ENCODE measurements at regions not wholly inside any gene's neighbourhood (a gene's known extent, or its start where the extent isn't known, plus 50 kb on each side); places are given as distances from the start of the nearest gene placed in this dataset.
A peak's percentile ranks its signal among the peaks of the same experiment; 100 is the strongest.

GRCh38 chr10:9819756-9820494 lies 1197.7 kb upstream of the CELF2 start:
- no peak for TF ChIP-seq CTCF (IDR thresholded peaks at IDR 0.05; ENCODE audit: insufficient read depth, low read depth, low read length)

GRCh38 chr10:9823268-9823930 lies 1194.3 kb upstream of the CELF2 start:
- peak; percentile 3 for DNase-seq (ENCODE audit: low read depth)
- H3K4me3 ChIP-seq (ENCODE audit: low read depth, low read length), result no peak overlapping the region

More at GRCh38 chr10:9819756-9820494, 1197.7 kb upstream of the CELF2 start:
- DNase-seq (ENCODE audit: low read depth), result no peak
- H3K4me3 ChIP-seq (ENCODE audit: low read depth, low read length), result no peak overlapping the region

GRCh38 chr10:9824631-9825071 lies 1193.0 kb upstream of the CELF2 start:
- TF ChIP-seq CTCF (IDR thresholded peaks at IDR 0.05; ENCODE audit: insufficient read depth, low read depth, low read length), result no peak
- no peak overlapping the region for H3K4me3 ChIP-seq (ENCODE audit: low read depth, low read length)
- no peak for DNase-seq (ENCODE audit: low read depth)

More at GRCh38 chr10:9823268-9823930, 1194.3 kb upstream of the CELF2 start:
- TF ChIP-seq CTCF (IDR thresholded peaks at IDR 0.05; ENCODE audit: insufficient read depth, low read depth, low read length), result no peak

- TF ChIP-seq CTCF (IDR thresholded peaks at IDR 0.05; ENCODE audit: insufficient read depth, low read depth, low read length), result no peak
- DNase-seq (ENCODE audit: low read depth), result peak; percentile 41
- H3K4me3 ChIP-seq (ENCODE audit: low read depth, low read length), result no peak overlapping the region
Measured at GRCh38 chr10:9825491-9826018, 1192.1 kb upstream of the CELF2 start.

GRCh38 chr10:9828110-9828509 lies 1189.6 kb upstream of the CELF2 start:
- no peak for DNase-seq (ENCODE audit: low read depth)
- TF ChIP-seq CTCF (IDR thresholded peaks at IDR 0.05; ENCODE audit: insufficient read depth, low read depth, low read length), result no peak
- no peak overlapping the region for H3K4me3 ChIP-seq (ENCODE audit: low read depth, low read length)

- no peak for DNase-seq (ENCODE audit: low read depth)
- H3K4me3 ChIP-seq (ENCODE audit: low read depth, low read length), result no peak overlapping the region
- no peak for TF ChIP-seq CTCF (IDR thresholded peaks at IDR 0.05; ENCODE audit: insufficient read depth, low read depth, low read length)
Measured at GRCh38 chr10:9833942-9834341, 1183.7 kb upstream of the CELF2 start.
